GM19238 (cell line): ENCODE measurements at regions not wholly inside any gene's neighbourhood (a gene's known extent, or its start where the extent isn't known, plus 50 kb on each side); places are given as distances from the start of the nearest gene placed in this dataset.
"Not testable (repeated sequence)": the region's sequence is repeated elsewhere in the genome, so short reads cannot be mapped to it uniquely, and the experiment has no call there.

Source experiments
- DNase-seq: peaks from one replicate; pipeline ENCODE4 v3.0.0; 2011; ENCODE audit warnings: low spot score; ENCODE audit not compliant: insufficient read length

DNA sequence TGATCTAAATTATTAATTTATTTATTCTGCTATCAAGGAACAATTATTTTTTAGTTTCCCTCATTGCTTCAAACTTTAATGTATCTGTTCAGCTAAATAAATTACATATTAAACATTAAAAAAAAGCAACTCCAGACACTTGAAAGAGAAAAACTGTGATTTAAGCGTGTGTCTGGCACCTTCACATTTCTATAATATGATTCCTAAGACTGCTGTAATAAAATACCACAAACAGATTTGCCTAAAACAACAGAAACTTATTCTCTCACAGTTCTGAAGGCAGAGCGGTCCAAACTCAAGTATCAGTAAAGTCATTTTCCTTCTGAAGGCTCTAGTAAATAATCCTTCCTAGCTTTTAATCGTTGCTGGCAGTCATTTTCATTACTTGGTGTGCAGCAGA lies 580.4 kb upstream of the KCND2 start:
- DNase-seq, result no peak

DNA sequence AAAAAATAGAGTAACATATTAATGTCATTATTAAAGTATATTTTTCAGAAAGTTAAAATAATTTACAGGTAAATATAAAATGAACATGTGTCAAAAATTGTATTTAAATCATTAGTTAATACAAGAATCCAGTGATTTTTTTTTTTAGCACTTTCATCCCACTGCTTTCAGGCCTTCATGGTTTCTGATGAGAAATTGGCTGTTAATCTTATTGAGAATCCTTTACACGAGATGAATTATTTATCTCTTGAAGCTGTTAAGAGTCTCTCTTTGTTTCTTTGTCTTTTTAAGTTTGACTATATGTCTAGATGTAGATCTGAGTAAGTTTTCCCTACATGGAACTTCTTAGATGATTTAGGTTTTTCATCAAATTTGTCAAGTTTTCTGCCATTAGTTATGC lies 578.5 kb upstream of the KCND2 start:
- no peak for DNase-seq

DNA sequence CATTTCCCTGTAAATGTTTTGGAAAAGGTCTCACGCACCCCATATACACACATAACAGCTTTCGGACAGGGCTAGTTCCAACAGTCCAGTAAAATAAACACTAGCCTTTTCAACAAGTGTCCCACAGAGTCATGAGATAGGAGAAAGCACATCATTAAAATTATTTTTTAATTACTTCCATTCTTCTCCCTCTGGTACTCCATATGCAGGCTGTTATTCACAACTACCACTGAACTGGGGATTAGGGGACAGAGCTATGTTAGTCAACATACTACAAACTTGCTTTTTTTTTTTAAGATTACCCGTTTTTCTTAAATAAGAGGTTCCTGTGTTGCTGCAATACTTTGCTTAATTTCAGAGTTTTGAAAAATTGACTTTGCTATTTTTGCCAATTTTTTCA lies 576.6 kb upstream of the KCND2 start:
- DNase-seq, result no peak

DNA sequence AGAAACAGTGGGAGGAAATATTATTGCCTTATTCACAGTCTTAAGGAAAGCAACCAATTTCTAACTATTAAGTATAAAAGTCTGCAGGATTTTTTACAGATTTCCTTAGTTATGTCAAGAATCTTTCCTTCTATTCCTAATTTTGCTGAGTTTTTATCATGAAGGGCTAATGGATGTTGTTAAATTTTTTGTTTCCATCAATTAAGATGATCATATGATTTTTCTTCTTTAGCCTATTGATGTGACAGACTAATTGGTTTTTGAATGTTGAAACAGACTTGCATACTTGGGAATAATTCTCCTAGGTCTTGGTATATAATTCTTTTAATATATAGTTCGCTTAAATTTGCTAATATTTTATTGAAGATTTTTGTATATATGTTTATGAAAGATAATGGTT lies 569.1 kb upstream of the KCND2 start:
- no peak for DNase-seq

DNA sequence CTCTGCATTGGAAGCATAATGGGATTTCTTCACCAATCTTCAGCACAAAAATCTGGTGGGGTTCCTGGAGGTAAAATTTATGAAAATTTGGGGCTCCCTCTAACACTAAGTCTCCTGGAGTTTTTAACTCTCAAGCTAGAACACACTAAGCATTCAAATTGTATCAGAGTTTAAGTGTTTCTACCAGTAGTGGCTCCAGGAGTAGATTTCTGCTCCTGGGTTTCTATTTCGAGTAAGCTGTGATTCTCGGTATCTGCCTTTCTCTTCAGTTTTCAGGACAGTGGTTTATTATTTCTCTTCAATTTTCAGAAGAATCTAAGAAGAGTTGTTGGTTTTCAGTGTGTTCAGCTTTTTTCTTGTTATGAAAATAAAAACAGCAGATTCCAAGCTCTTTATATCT lies 566.4 kb upstream of the KCND2 start:
- no peak for DNase-seq

DNA sequence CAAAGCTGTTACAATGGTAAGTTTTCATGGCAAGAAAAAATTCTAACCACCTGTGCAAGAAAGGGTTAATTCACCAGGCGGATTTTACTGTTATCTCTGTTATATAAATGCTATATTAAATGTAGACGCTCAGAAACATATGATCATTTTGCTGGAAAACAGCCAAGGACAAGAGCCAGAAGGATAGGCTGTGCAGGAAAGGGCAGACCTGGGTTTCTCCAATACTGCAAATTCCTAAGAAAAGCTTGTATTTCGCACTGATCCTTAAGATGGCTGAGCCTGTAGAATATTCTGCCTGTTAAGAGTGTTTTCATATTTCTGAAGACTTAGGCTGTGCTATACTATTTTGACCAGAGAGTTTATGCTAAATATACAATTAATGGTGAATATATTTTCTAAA lies 564.1 kb upstream of the KCND2 start:
- DNase-seq, result no peak

DNA sequence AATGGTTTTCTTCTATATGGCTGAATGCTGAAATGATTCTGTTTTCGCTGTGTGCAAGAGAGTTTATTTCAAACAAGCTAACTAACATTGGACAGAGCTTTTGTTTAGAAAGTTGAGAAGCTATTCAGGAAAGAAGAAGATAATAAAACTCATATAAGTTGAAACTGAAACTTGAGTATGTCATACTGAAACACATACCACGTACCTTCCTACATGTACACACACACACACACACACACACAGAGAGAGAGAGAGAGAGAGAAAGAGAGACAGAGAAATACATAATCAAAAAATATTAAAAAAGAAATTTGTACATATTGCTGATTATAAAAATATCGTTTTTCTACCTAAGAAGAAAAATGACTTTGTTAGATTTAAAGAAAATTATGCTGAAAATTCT lies 561.9 kb upstream of the KCND2 start:
- DNase-seq, result no peak

DNA sequence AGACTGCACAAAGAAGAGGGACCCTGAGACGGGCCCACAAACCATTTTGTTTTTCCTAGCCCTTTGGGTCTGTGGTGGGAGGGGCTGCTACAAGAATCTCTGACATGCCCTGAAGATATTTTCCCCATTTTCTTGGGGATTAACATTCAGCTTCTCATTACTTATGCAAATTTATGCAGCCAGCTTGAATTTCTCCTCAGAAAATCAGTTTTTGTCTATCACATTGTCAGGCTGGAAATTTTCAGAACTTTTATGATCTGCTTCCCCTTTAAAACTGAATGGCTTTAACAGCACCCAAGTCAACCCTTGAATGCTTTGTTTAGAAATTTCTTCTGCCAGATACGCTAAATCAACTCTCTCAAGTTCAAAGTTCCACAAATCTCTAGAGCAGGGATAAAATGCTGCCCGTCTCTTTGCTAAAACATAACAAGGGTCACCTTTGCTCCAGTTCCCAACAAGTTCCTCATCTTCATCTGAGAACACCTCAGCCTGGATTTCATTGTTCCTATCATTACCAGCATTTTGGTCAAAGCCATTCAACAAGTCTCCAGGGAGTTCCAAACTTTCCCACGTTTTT lies 560.0 kb upstream of the KCND2 start:
- DNase-seq, result no peak

DNA sequence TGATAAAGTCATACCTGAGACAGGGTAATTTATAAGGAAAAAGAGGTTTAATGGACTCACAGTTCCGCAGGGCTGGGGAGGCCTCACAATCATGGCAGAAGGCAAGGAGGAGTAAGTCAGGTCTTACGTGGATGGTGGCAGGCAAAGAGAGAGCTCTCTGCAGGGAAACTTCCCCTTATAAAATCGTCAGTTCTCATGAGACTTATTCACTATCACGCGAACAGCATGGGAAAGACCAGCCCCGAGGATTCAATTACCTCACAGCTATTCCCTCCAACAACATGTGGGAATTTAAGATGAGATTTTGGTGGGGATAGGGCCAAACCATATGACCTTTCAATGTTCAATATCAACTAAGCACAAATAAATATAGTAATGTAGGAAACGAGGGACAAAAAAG lies 559.4 kb upstream of the KCND2 start:
- no peak for DNase-seq

DNA sequence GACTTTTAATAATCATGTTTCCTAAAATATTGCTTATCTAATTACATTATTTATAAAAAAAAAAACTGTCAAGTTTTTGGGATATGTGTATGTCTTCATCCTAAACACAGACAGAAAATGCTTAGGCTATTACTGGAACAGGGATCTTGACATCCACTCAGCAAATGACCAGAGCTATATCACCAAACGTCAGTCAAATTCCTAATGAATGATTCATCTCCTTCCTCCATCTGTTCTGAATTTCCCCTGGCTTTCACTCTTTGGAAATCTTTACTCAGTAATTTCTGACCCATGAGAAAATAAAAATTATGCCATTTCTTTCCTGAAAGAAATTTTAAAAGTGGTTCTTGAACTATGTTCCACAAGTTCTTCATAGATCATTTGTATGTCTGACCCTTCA lies 552.4 kb upstream of the KCND2 start:
- DNase-seq, result no peak

DNA sequence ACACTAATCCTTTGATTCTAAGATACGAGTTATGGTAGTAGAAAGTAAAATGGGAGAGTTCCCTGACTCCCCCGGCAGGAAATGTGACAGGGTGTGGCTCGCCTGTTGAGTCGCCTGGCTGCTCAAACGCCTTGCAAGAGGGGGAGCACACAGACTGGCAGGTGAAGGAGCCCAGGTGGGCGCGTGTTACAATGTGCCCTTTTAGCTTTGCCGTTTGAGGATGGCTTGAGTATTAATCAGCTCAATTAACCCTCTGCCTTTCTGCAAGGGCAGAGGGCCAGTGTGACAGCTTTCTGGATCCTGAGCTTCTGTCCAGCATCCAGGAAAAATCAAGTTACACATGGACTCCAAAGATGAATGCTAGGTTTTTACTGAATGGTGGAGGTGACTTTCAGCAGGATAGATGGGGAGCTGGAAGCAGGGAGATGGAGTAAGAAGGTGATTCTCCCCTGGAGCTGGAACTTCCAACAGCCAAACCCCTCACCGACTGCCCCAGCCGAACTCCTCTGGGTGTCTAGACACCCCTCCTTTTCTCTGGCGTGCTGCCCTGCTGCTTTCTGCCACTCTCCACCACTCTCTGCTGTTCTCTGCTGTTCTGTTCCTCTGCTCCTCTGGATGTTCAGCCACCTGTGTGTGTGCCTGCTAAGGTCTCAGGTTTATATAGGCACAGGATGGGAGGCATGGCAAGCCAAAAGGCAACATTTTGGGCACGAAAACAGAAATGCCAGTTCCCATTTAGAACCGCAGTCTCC lies 548.8 kb upstream of the KCND2 start:
- no peak for DNase-seq

DNA sequence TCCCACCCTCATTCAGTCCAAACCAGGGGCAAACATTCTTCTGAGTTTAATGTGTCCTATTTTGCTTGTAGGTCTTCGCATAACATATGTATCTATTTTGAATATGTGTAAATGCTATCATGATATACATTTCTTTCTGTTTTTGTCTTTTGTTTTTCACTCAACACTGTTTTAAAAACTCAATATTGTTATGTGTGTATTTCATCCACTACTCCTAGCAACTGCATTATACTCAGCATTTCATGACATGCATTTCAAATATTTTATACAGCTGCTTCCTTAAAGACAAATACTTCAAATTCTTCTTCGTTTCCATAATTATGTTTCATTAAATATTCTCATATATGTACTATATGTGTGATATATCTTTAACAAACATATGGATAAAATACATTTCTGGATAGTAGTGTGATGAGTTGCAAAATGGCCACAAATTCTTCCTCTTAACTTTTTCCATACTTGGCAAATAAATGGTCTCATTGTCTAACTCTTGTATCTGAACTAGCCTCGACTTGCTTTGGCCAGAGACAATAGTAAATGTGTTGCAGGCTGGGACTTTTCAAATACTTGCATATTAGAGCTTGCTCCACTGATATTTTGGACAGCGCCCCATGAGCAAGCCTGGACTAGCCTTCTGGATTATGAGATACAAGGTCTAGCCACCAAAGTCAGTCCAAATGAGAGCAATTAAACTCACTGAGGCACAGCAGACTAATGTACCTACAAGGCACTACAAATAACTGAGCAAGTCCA lies 539.7 kb upstream of the KCND2 start:
- no peak for DNase-seq

DNA sequence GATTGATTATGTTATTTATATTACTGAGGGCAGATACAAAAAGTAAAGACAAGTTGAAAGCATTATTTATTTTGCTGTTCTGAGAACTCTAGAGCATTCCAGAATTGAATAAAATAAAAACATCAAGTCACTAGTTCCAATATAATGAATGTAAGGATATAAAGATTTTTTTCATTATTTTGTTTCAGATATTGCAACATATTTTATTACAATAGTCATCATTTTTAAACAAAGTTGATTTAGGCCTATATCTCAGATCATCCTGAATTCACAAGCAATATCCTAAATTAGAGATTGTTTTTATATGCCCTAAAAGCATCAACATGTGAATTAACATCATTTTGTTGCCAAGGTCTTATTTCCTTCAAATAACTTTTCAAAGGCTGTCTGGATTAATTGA lies 535.6 kb upstream of the KCND2 start:
- DNase-seq, result no peak

DNA sequence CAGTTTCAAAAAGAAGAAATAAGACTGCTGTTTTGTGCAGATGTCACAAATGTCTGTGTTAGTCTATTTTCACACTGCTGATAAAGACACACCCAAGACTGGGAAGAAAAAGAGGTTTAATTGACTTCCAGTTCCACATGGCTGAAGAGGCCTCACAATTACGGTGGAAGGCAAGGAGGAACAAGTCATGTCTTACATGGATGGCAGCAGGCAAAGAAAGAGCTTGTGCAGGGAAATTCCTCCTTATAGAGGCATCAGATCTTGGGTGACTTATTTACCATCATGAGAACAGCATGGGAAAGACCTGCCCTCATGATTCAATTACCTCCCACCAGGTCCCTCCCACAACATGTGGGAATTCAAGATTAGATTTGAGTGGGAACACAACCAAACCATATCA lies 527.7 kb upstream of the KCND2 start:
- DNase-seq, result not testable (repeated sequence)

DNA sequence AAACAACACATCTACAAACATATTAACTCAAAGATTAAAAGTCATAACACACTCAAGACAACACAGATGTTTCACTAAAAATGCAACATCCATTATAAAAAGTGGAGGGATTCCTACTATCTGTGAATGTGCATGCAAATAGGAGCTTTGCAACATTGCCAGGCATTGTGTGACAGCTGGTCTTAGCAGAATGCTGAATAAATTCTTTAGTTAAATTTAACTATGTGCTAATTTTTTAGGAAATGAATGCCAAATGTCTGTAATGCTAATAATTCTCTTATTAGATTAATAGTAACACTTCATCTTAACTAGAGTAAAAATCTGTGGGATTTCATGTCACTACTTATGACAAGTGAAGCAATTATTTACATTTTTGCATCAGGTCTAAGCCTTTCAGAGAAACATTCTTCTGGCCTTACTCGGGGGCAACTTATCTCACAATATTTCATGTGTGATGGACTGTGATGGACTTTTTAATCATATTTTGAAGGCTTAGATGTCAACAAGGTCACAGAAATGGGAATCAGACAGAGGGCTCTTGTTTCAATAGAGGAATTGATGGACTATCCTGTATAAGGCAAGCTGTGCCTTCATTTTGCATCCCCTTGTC lies 524.6 kb upstream of the KCND2 start:
- DNase-seq, result no peak

DNA sequence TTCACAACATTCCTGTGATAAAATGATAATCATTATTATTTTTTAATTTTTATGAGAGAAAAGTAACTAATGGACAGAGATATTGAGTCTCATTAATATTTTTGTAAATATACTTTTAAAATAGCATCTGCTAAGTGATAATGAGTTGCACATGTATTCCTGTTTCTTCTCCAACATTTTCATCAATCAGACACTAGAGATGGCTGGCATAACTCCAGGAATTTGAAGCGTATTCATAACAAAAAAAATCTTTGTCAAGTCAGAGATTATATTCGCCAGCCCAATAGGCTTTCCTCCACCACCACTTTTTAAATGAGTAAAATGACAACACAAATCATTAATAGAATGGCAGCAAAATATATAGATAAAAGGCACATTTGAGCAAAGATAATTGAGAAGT lies 524.0 kb upstream of the KCND2 start:
- no peak for DNase-seq

DNA sequence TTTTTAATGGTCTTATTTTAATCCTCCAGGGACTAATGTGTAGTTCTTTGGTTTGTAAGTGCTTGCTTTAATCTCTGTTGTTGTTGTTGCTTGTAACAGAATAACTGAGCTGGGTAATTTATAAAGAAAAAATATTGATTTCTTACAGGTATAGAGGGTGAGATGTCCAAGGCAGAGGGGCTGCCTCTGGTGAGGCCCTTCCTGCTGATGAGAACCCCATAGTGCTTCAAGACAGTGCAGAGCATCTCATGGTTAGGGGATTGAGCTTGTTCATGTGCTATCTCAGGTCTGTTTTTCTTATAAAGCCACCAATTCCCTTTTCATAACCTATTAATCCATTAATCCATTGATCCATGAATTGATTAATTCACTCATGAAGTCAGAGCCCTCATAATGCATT lies 516.3 kb upstream of the KCND2 start:
- no peak for DNase-seq

DNA sequence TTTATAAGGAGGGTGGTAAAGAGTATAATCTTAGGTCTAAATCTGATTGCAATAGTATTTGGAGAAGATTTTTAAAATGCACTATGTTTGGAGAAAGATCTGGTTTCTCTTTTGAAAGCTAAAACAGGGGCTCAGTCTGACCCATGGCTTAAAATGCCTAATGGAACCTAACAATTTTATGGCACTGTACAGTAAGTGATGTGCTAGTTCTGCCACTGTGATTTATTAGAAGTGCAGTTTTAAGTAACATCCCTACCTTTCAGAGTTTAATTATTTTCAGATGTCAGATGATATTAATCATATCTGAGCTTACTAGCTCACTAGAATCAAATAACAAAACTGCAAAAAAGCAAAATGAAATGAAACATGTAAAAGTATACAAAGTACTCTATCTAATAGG lies 514.7 kb upstream of the KCND2 start:
- DNase-seq, result no peak

DNA sequence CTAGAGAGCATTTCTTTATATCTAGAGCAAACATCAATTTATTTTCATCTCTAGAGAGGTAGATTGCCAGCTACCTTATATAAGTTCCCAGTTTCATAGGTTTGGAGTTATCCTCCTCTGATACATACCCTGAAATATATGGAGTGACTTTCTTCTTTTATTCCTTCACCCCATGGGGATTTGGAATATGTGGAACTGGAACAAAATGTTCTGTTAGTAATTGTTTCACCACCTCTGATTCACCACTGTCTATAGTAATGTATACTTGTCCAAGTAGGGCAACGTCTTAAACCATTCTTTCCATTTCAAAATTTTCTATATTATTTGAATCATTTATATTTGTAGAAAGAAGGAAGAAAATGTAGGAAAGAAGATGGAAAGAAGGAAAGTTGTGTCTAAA lies 511.2 kb upstream of the KCND2 start:
- no peak for DNase-seq

DNA sequence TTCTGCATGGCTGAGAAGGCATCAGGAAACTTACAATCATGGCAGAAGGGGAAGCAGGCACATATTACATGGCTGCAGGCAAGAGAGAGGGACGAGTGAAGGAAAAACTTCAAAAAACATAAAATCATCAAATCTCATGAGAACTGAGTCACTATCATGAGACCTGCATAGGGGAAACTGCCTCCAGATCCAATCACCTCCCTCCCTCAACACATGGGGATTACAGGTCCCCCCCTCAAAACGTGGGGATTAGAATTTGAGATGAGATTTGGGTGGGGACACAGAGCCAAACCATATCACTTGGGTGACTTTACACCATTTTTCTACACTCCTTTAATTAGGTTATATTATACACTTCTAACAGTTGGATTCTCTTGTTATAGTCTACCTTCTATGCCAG lies 490.7 kb upstream of the KCND2 start:
- DNase-seq, result no peak

DNA sequence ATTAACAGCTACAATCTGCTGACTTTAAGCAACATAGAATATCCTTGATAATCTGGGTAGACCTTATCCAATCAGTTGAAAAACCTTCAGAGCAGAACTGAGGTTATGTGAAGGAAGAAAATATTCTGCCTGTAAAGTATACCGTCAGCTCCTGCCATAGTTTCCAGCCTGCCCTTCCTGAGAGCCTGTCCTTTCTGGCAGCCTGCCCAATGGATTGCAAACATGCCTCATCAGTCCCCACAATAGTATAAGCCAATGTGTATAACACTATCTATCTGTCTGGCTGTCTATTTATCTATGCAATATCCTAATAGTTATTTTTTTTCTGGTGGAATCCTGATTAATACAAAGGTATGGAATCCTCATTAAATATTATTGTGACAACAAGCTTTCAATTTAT lies 489.2 kb upstream of the KCND2 start:
- no peak for DNase-seq

DNA sequence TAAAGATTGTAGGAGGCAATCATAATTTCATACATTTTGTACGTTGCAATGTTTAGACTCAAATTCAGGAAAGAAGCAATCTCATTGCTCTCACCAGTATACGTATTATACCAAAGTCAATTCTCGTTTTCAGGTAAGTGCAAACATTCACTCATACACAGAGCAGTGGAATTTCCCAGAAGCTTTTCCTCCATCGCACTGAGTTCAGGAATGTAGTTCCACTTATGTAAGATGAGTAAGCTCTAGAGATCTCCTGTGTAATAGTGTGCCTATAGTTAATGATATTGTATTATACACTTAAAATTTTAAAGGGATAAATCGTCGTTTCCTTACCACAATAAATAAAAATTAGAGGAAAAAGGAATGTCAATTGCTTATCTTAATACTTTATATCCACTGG lies 470.8 kb upstream of the KCND2 start:
- DNase-seq, result no peak
